ENCODE measurements at regions not wholly inside any gene's neighbourhood (a gene's known extent, or its start where the extent isn't known, plus 50 kb on each side); places are given as distances from the start of the nearest gene placed in this dataset.

- no peaks in the 10 kb centered on the region for H3K36me3 ChIP-seq (ENCODE audit: control insufficient read depth, insufficient read depth, low read length)
- no peak overlapping the region for H3K4me3 ChIP-seq (replicated peaks in 1 of 4; ENCODE audit: control extremely low read depth in 1 of 4, insufficient read depth in 1 of 4, low read depth in 3 of 4, low read length in 4 of 4)
- no peaks in the 10 kb centered on the region for H3K79me2 ChIP-seq (ENCODE audit: control insufficient read depth, insufficient read depth, low read length)
- H3K4me2 ChIP-seq (ENCODE audit: extremely low read depth, insufficient read depth, low read length) = no peak overlapping the region
- no peak overlapping the region for H2AFZ ChIP-seq (ENCODE audit: low read length)
- H3K27me3 ChIP-seq (ENCODE audit: control insufficient read depth, insufficient read depth, low read length) = peaks cover 4% of the 10 kb centered on the region
- H3K4me1 ChIP-seq (ENCODE audit: control insufficient read depth, extremely low read depth, insufficient read depth, low read length) = peaks cover 8% of the 10 kb centered on the region
- H3K27ac ChIP-seq (ENCODE audit: insufficient read depth, low read length) = no peak overlapping the region
- TF ChIP-seq CTCF (conservative IDR thresholded peaks at IDR 0.05 in 1 of 2, IDR thresholded peaks at IDR 0.05 in 1 of 2; ENCODE audit: low read depth in 1 of 2, low read length in 2 of 2) (no peak), EZH2 (IDR thresholded peaks at IDR 0.05; ENCODE audit: low read length, missing control alignments) (no peak)
- H3K9me3 ChIP-seq (ENCODE audit: control insufficient read depth, insufficient read depth, low read depth, low read length) = no peaks in the 10 kb centered on the region
- DNase-seq (ENCODE audit: low read depth in 2 of 2) = no peak
- H3K9ac ChIP-seq (ENCODE audit: insufficient read depth, low read length) = no peak overlapping the region
- H4K20me1 ChIP-seq (ENCODE audit: control insufficient read depth, extremely low read depth, insufficient read depth, low read length) = no peaks in the 10 kb centered on the region
These were observed 80.4 kb upstream of the ZCCHC2 start for GRCh38 chr18:62442391-62442790.

- peaks cover 6% of the 10 kb centered on the region for H3K27me3 ChIP-seq (ENCODE audit: control insufficient read depth, insufficient read depth, low read length)
- no peak for TF ChIP-seq CTCF (conservative IDR thresholded peaks at IDR 0.05 in 1 of 2, IDR thresholded peaks at IDR 0.05 in 1 of 2; ENCODE audit: low read depth in 1 of 2, low read length in 2 of 2)
- no peak for TF ChIP-seq EZH2 (IDR thresholded peaks at IDR 0.05; ENCODE audit: low read length, missing control alignments)
- no peak overlapping the region for H3K27ac ChIP-seq (ENCODE audit: insufficient read depth, low read length)
- H4K20me1 ChIP-seq (ENCODE audit: control insufficient read depth, extremely low read depth, insufficient read depth, low read length) = no peaks in the 10 kb centered on the region
- H3K36me3 ChIP-seq (ENCODE audit: control insufficient read depth, insufficient read depth, low read length) = no peaks in the 10 kb centered on the region
- peaks cover 3% of the 10 kb centered on the region for H3K4me1 ChIP-seq (ENCODE audit: control insufficient read depth, extremely low read depth, insufficient read depth, low read length)
- no peaks in the 10 kb centered on the region for H3K9me3 ChIP-seq (ENCODE audit: control insufficient read depth, insufficient read depth, low read depth, low read length)
- DNase-seq (ENCODE audit: low read depth in 2 of 2) = no peak
- no peak overlapping the region for H3K4me2 ChIP-seq (ENCODE audit: extremely low read depth, insufficient read depth, low read length)
- no peak overlapping the region for H3K4me3 ChIP-seq (replicated peaks in 1 of 4; ENCODE audit: control extremely low read depth in 1 of 4, insufficient read depth in 1 of 4, low read depth in 3 of 4, low read length in 4 of 4)
- no peak overlapping the region for H2AFZ ChIP-seq (ENCODE audit: low read length)
- no peaks in the 10 kb centered on the region for H3K79me2 ChIP-seq (ENCODE audit: control insufficient read depth, insufficient read depth, low read length)
- no peak overlapping the region for H3K9ac ChIP-seq (ENCODE audit: insufficient read depth, low read length)
These were observed 77.4 kb upstream of the ZCCHC2 start for GRCh38 chr18:62445386-62445917.

GRCh38 chr18:62446511-62446910 lies 76.3 kb upstream of the ZCCHC2 start:
- no peak for TF ChIP-seq CTCF (conservative IDR thresholded peaks at IDR 0.05 in 1 of 2, IDR thresholded peaks at IDR 0.05 in 1 of 2; ENCODE audit: low read depth in 1 of 2, low read length in 2 of 2)
- no peak for TF ChIP-seq EZH2 (IDR thresholded peaks at IDR 0.05; ENCODE audit: low read length, missing control alignments)
- Histone ChIP-seq H4K20me1 (ENCODE audit: control insufficient read depth, extremely low read depth, insufficient read depth, low read length) (no peaks in the 10 kb centered on the region), H3K4me1 (ENCODE audit: control insufficient read depth, extremely low read depth, insufficient read depth, low read length) (peaks cover 10% of the 10 kb centered on the region), H3K36me3 (ENCODE audit: control insufficient read depth, insufficient read depth, low read length) (no peaks in the 10 kb centered on the region), H3K9ac (ENCODE audit: insufficient read depth, low read length) (no peak overlapping the region), H3K27me3 (ENCODE audit: control insufficient read depth, insufficient read depth, low read length) (peaks cover 6% of the 10 kb centered on the region), H3K4me3 (replicated peaks in 1 of 4; ENCODE audit: control extremely low read depth in 1 of 4, insufficient read depth in 1 of 4, low read depth in 3 of 4, low read length in 4 of 4) (no peak overlapping the region), H3K79me2 (ENCODE audit: control insufficient read depth, insufficient read depth, low read length) (no peaks in the 10 kb centered on the region), H3K4me2 (ENCODE audit: extremely low read depth, insufficient read depth, low read length) (no peak overlapping the region), H3K27ac (ENCODE audit: insufficient read depth, low read length) (no peak overlapping the region), H3K9me3 (ENCODE audit: control insufficient read depth, insufficient read depth, low read depth, low read length) (no peaks in the 10 kb centered on the region), H2AFZ (ENCODE audit: low read length) (no peak overlapping the region)
- no peak for DNase-seq (ENCODE audit: low read depth in 2 of 2)

Data from fibroblast of lung (primary cell).